ENCODE measurements at regions not wholly inside any gene's neighbourhood (a gene's known extent, or its start where the extent isn't known, plus 50 kb on each side); places are given as distances from the start of the nearest gene placed in this dataset.
"Not testable (repeated sequence)": the region's sequence is repeated elsewhere in the genome, so short reads cannot be mapped to it uniquely, and the experiment has no call there.

GRCh38 chr4:33923469-33923868 lies 2320.8 kb downstream of the ARAP2 start:
- no peak for DNase-seq (ENCODE audit: low read depth)

GRCh38 chr4:33924239-33924638 lies 2320.1 kb downstream of the ARAP2 start:
- peak; percentile 37 for DNase-seq (ENCODE audit: low read depth)

- no peak for DNase-seq (ENCODE audit: low read depth)
Observed at GRCh38 chr4:33924811-33925210, 2319.5 kb downstream of the ARAP2 start.

GRCh38 chr4:33930497-33930896 lies 2313.8 kb downstream of the ARAP2 start:
- DNase-seq (ENCODE audit: low read depth): no peak

- no peak for DNase-seq (ENCODE audit: low read depth)
Observed at GRCh38 chr4:33931026-33931425, 2313.3 kb downstream of the ARAP2 start.

GRCh38 chr4:33940281-33940680 lies 2304.0 kb downstream of the ARAP2 start:
- no peak for DNase-seq (ENCODE audit: low read depth)

- DNase-seq (ENCODE audit: low read depth): no peak
Observed at GRCh38 chr4:33941854-33942253, 2302.5 kb downstream of the ARAP2 start.

- no peak for DNase-seq (ENCODE audit: low read depth)
Observed at GRCh38 chr4:33948921-33949320, 2295.4 kb downstream of the ARAP2 start.

GRCh38 chr4:33953848-33954247 lies 2290.5 kb downstream of the ARAP2 start:
- DNase-seq (ENCODE audit: low read depth): not testable (repeated sequence)

GRCh38 chr4:33954759-33955158 lies 2289.6 kb downstream of the ARAP2 start:
- DNase-seq (ENCODE audit: low read depth): no peak

GRCh38 chr4:33959519-33959918 lies 2284.8 kb downstream of the ARAP2 start:
- no peak for DNase-seq (ENCODE audit: low read depth)

- no peak for DNase-seq (ENCODE audit: low read depth)
Observed at GRCh38 chr4:33961761-33962160, 2282.6 kb downstream of the ARAP2 start.

GRCh38 chr4:33966808-33967207 lies 2277.5 kb downstream of the ARAP2 start:
- DNase-seq (ENCODE audit: low read depth): no peak

GRCh38 chr4:33974270-33974669 lies 2270.0 kb downstream of the ARAP2 start:
- no peak for DNase-seq (ENCODE audit: low read depth)

- no peak for DNase-seq (ENCODE audit: low read depth)
Observed at GRCh38 chr4:33975995-33976394, 2268.3 kb downstream of the ARAP2 start.

- not testable (repeated sequence) for DNase-seq (ENCODE audit: low read depth)
Observed at GRCh38 chr4:33979781-33980180, 2264.5 kb downstream of the ARAP2 start.

GRCh38 chr4:33980361-33980760 lies 2264.0 kb downstream of the ARAP2 start:
- no peak for DNase-seq (ENCODE audit: low read depth)

- no peak for DNase-seq (ENCODE audit: low read depth)
Observed at GRCh38 chr4:33989820-33990443, 2254.4 kb downstream of the ARAP2 start.

- peak; percentile 5 for DNase-seq (ENCODE audit: low read depth)
Observed at GRCh38 chr4:33996075-33996718, 2248.1 kb downstream of the ARAP2 start.

GRCh38 chr4:33998291-33998690 lies 2246.0 kb downstream of the ARAP2 start:
- DNase-seq (ENCODE audit: low read depth): no peak

GRCh38 chr4:34000356-34000755 lies 2244.0 kb downstream of the ARAP2 start:
- DNase-seq (ENCODE audit: low read depth): no peak

- not testable (repeated sequence) for DNase-seq (ENCODE audit: low read depth)
Observed at GRCh38 chr4:34006540-34006939, 2237.8 kb downstream of the ARAP2 start.

GRCh38 chr4:34009951-34010350 lies 2234.4 kb downstream of the ARAP2 start:
- no peak for DNase-seq (ENCODE audit: low read depth)
